Mesodermal cell (in vitro differentiated cells): ENCODE measurements at regions not wholly inside any gene's neighbourhood (a gene's known extent, or its start where the extent isn't known, plus 50 kb on each side); places are given as distances from the start of the nearest gene placed in this dataset.

Experiments used
- H3K27ac ChIP-seq: 2 replicates; pipeline ENCODE4 v1.7.0; 2013; ENCODE audit warnings: mild to moderate bottlenecking, low read depth, low read length, moderate library complexity; ENCODE audit not compliant: severe bottlenecking
- H3K36me3 ChIP-seq: 2 replicates; pipeline ENCODE4 v1.7.1; 2013; ENCODE audit warnings: mild to moderate bottlenecking, low read length, moderate library complexity; ENCODE audit not compliant: control insufficient read depth, insufficient read depth
- H3K4me1 ChIP-seq: one replicate; pipeline ENCODE4 v1.7.1; 2013; ENCODE audit warnings: mild to moderate bottlenecking, low read length; ENCODE audit not compliant: insufficient read depth, control insufficient read depth, poor library complexity, severe bottlenecking
- H3K4me3 ChIP-seq: 2 replicates; pipeline ENCODE4 v1.7.0; 2013; ENCODE audit warnings: low read length, control low read depth, mild to moderate bottlenecking; ENCODE audit not compliant: insufficient read depth, poor library complexity, severe bottlenecking; ENCODE audit errors: extremely low read depth
- H3K9me3 ChIP-seq: 2 replicates; pipeline ENCODE4 v1.7.1; 2013; ENCODE audit warnings: mild to moderate bottlenecking, low read length, moderate library complexity; ENCODE audit not compliant: control insufficient read depth
- WGBS, 2 experiments: methylation state at CpG; one replicate each; pipeline ENCODE4 v1.1.5; 2013; ENCODE audit warnings: missing lambda C conversion rate in 2 of 2; ENCODE audit not compliant: insufficient coverage in 2 of 2; 5-methylcytosine and 5-hydroxymethylcytosine counted together

DNA sequence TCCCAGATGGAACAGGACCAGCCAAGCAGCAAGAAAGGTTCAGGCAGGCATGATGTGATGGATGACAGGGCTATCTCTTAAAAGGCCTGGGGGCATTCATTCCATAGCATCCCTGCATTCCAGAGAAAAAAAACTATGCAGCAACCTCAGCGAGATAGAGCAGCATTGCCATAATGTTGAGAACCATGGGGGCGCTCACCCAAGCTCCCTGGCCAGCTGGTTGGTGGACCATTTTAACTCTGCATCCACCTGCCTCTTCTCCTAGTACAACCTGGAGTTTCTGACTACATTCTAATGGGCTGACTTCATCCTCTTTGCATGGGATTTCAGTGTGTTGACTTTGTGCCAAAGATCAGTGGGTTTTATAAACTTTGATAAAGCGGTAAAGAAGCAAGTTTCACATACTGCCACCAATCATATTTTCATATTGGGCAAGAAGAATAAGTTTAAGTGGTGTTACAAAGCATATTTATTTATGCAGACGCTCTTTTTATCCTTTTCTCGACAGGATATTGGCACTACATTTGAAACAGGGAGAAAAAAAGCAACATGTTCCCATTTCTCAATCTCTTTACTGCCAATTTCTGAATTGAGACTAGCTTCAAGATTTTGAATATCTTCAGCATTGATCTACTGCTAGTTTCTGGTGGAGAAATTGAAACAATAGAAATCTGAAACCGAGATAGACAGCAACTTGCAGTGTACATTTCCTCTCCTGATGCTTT is 378.3 kb upstream of the WWC1 start:
- Histone ChIP-seq H3K36me3 (no peaks in the 10 kb centered on the region), H3K27ac (no peak overlapping the region)
- 63 to 66% methylated on average over 3 of the region's 6 CpGs for WGBS, 2 experiments

GRCh38 chr5:167915237-167915636 is 376.2 kb upstream of the WWC1 start:
- Histone ChIP-seq H3K9me3 (no peaks in the 10 kb centered on the region), H3K4me3 (no peak overlapping the region), H3K4me1 (peaks cover 21% of the 10 kb centered on the region), H3K36me3 (no peaks in the 10 kb centered on the region), H3K27ac (no peak overlapping the region)
- WGBS, 2 experiments, result 92 to 93% methylated on average over 2 to 4 of the region's 4 CpGs

More for the DNA sequence above, 378.3 kb upstream of the WWC1 start:
- peaks cover 12% of the 10 kb centered on the region for H3K4me1 ChIP-seq
- H3K4me3 ChIP-seq, result no peak overlapping the region
- H3K9me3 ChIP-seq, result no peaks in the 10 kb centered on the region

DNA sequence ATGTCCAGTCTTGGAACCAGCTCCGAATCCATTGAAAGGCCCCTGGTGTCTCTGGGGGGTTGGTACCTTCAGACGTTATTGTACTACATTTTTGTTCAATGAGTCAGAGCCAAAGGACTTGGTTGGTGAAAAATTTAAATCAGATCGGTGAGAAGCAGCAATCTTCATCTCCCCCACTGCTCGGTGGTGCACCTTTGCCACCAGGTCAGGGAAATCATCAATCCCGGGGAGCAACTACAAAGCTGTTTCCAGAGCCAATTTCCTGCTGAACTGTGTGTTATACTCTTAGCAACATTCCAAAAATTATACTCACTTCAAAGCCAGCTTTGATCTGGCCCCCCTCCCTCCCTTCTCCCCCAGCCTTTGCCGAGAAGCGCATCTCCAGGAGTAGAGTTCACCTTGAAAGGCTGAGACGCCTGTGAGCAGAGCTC is 375.2 kb upstream of the WWC1 start:
- peak overlapping the region; percentile 31 for H3K27ac ChIP-seq
- H3K4me1 ChIP-seq, result peaks cover 21% of the 10 kb centered on the region
- WGBS, 2 experiments, result 78 to 81% methylated on average over 3 to 5 of the region's 8 CpGs
- H3K9me3 ChIP-seq, result no peaks in the 10 kb centered on the region
- H3K36me3 ChIP-seq, result no peaks in the 10 kb centered on the region
- H3K4me3 ChIP-seq, result no peak overlapping the region

- Histone ChIP-seq H3K36me3 (no peaks in the 10 kb centered on the region), H3K4me3 (no peak overlapping the region), H3K27ac (peak overlapping the region; percentile 31), H3K9me3 (no peaks in the 10 kb centered on the region), H3K4me1 (peaks cover 21% of the 10 kb centered on the region)
- WGBS, 2 experiments, result 19 to 42% methylated on average over 2 of the region's 4 CpGs
Measured at GRCh38 chr5:167916706-167917105, 374.7 kb upstream of the WWC1 start.

GRCh38 chr5:167918184-167918812 is 373.1 kb upstream of the WWC1 start:
- 83 to 84% methylated on average over 9 of the region's 11 CpGs for WGBS, 2 experiments
- Histone ChIP-seq H3K9me3 (no peaks in the 10 kb centered on the region), H3K27ac (no peak overlapping the region), H3K36me3 (no peaks in the 10 kb centered on the region), H3K4me3 (no peak overlapping the region), H3K4me1 (peaks cover 21% of the 10 kb centered on the region)

DNA sequence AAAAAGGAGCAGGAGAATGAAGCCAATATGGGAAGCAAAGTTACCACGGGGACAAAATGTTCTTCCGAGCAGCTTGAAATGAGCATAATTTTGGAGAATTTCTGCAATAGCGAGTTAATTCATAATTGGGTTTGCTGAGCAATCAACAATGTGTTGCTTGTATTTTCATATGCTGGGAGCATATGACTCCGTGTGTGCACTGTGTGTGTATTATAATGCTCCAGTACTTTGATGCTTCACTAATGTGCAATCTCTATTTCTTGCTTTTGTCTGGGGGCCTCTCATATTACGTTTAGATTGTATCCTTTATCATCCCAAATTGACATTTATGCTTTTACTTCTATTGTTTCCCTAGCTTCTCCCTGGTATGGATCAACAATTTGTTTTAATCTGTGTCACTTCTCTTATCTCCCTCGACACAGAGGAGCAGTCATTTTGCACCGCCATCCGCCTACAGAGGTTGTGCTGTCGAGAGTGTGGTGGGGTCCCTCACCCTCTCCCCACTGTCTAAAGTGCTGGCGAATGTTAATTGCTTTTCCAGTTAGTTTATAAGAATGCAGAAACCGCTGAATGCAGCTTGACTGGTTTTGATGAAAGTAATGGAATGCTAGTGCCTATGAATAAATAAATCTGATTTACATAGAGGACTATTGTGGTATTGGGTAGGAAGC is 372.5 kb upstream of the WWC1 start:
- Histone ChIP-seq H3K36me3 (no peaks in the 10 kb centered on the region), H3K9me3 (no peaks in the 10 kb centered on the region), H3K27ac (no peak overlapping the region), H3K4me3 (no peak overlapping the region), H3K4me1 (peaks cover 21% of the 10 kb centered on the region)
- WGBS, 2 experiments, result 97 to 98% methylated on average over 4 to 5 of the region's 11 CpGs

- no peak overlapping the region for H3K27ac ChIP-seq
- H3K9me3 ChIP-seq, result no peaks in the 10 kb centered on the region
- no peaks in the 10 kb centered on the region for H3K36me3 ChIP-seq
- no peak overlapping the region for H3K4me3 ChIP-seq
- H3K4me1 ChIP-seq, result peaks cover 21% of the 10 kb centered on the region
- WGBS, 2 experiments, result no CpG with 5 or more reads among the region's 2 CpGs
Measured at GRCh38 chr5:167920589-167920988, 370.9 kb upstream of the WWC1 start.

DNA sequence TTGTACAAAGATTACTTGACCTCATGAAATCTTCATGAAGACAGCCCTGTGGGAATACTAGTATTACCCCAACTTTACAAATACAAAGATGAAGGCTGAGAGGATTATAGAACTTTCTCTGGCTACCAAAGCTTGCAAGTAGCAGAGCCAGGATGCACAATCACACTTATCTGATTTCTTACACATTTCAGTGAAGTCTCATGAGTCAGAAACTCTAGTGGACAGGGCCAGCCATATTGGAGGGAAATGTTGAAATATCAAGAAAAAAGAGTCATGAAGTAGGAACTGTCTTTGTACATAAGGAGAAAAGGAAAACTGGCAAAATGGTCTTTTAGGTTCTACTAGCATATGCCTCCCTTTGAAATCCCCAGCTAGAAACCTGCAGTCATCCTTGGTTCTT is 369.6 kb upstream of the WWC1 start:
- no peaks in the 10 kb centered on the region for H3K9me3 ChIP-seq
- H3K27ac ChIP-seq, result no peak overlapping the region
- H3K36me3 ChIP-seq, result no peaks in the 10 kb centered on the region
- H3K4me1 ChIP-seq, result peaks cover 13% of the 10 kb centered on the region
- H3K4me3 ChIP-seq, result no peak overlapping the region

DNA sequence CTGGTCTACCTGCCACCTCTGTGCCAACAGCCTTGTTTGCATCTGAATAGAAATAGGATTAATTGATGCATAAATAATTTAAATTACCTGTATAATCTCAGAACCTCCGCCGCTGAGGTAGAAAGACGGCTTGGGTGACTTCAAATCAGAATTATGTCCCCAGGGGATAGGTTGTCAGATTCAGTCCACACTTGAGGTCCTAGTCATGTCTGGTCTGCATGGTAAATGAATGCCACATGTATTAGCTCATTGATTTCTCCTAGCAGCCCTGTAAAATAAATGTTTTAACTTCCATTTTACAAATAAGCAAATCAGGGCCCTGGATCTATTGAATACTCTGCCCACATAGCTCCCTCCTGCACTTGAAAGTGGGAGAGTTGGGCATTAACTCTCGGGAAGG is 368.0 kb upstream of the WWC1 start:
- no peak overlapping the region for H3K4me3 ChIP-seq
- no peaks in the 10 kb centered on the region for H3K36me3 ChIP-seq
- peaks cover 6% of the 10 kb centered on the region for H3K4me1 ChIP-seq
- no peak overlapping the region for H3K27ac ChIP-seq
- WGBS, 2 experiments, result no CpG with 5 or more reads among the region's 4 CpGs
- H3K9me3 ChIP-seq, result peaks cover 4% of the 10 kb centered on the region

- WGBS, 2 experiments, result 100% methylated on average over 1 to 2 of the region's 3 CpGs
- Histone ChIP-seq H3K36me3 (no peaks in the 10 kb centered on the region), H3K4me1 (no peaks in the 10 kb centered on the region), H3K27ac (no peak overlapping the region), H3K9me3 (peaks cover 4% of the 10 kb centered on the region), H3K4me3 (no peak overlapping the region)
Measured at GRCh38 chr5:167929841-167930240, 361.6 kb upstream of the WWC1 start.

GRCh38 chr5:167934551-167934971 is 356.9 kb upstream of the WWC1 start:
- Histone ChIP-seq H3K27ac (no peak overlapping the region), H3K4me3 (no peak overlapping the region), H3K36me3 (no peaks in the 10 kb centered on the region), H3K4me1 (no peaks in the 10 kb centered on the region), H3K9me3 (no peaks in the 10 kb centered on the region)
- WGBS, 2 experiments, result 89 to 92% methylated on average over 15 of the region's 15 CpGs
